PC-3 (cell line): ENCODE measurements at regions not wholly inside any gene's neighbourhood (a gene's known extent, or its start where the extent isn't known, plus 50 kb on each side); places are given as distances from the start of the nearest gene placed in this dataset.

Source experiments
- ATAC-seq: fragments of 200-7000 bp; cut with Tn5 transposase; 2 replicates; pipeline ENCODE4 v1.9.1; 2020; ENCODE audit warnings: mild to moderate bottlenecking, moderate library complexity
- BruUV-seq: library from RNA; stranded (reverse); fragments of 400-500 nt; replicated peaks from 2 replicates; lab custom pipeline; 2021; lab: Mats Ljungman, UMichigan
- CTCF ChIA-PET: fragments of 300-600 bp; sonication (Branson Sonifier 250); formaldehyde crosslinking; loops from one replicate; lab custom pipeline; 2022; ENCODE audit warnings: antibody characterized with exemption; lab: Charles Lee
- POLR2A ChIA-PET: fragments of 300-600 bp; sonication (Branson Sonifier 250); formaldehyde crosslinking; loops from one replicate; lab custom pipeline; 2022; ENCODE audit warnings: antibody characterized with exemption; ENCODE audit not compliant: unreplicated experiment; lab: Charles Lee
- DNase-seq: peaks from one replicate; pipeline ENCODE4 v3.0.0-alpha.2; 2015
- H2AFZ ChIP-seq: fragments of 300-600 bp; sonication (generic); 2 replicates; pipeline ENCODE4 v1.6.0; 2016; ENCODE audit warnings: antibody characterized with exemption, low read length
- H3F3A ChIP-seq: fragments of 300-600 bp; sonication (generic); one replicate; pipeline ENCODE4 v1.6.0; 2017; ENCODE audit warnings: antibody characterized with exemption, low read length, control low read depth, mild to moderate bottlenecking; ENCODE audit not compliant: unreplicated experiment
- H3K27ac ChIP-seq: fragments of 300-600 bp; sonication (generic); 2 replicates; pipeline ENCODE4 v1.5.1; 2016; ENCODE audit warnings: mild to moderate bottlenecking, low read length
- H3K27me3 ChIP-seq: fragments of 300-600 bp; sonication (generic); 2 replicates; pipeline ENCODE4 v1.6.1; 2016; ENCODE audit warnings: low read length, mixed read lengths
- H3K36me3 ChIP-seq: fragments of 300-600 bp; sonication (generic); 2 replicates; pipeline ENCODE4 v1.6.1; 2016; ENCODE audit warnings: low read depth, mixed run types, low read length, mixed read lengths
- H3K4me1 ChIP-seq: fragments of 300-600 bp; sonication (generic); 2 replicates; pipeline ENCODE4 v1.5.1; 2016; ENCODE audit warnings: low read length; ENCODE audit not compliant: insufficient read depth
- H3K4me2 ChIP-seq: fragments of 300-600 bp; sonication (generic); 2 replicates; pipeline ENCODE4 v1.6.0; 2016; ENCODE audit warnings: low read length
- H3K4me3 ChIP-seq: fragments of 300-600 bp; sonication (generic); 2 replicates; pipeline ENCODE4 v1.5.1; 2016; ENCODE audit warnings: mild to moderate bottlenecking, low read length, mixed read lengths
- H3K79me2 ChIP-seq: fragments of 300-600 bp; sonication (generic); 2 replicates; pipeline ENCODE4 v1.6.1; 2017; ENCODE audit warnings: low read length, mixed read lengths
- H3K9ac ChIP-seq: fragments of 300-600 bp; sonication (generic); 2 replicates; pipeline ENCODE4 v1.6.0; 2016; ENCODE audit warnings: mild to moderate bottlenecking, low read length
- H3K9me2 ChIP-seq: fragments of 300-600 bp; sonication (generic); replicated peaks from 2 replicates; pipeline ENCODE4 v1.6.1; 2016; ENCODE audit warnings: mixed run types, low read length, mixed read lengths
- H3K9me3 ChIP-seq: fragments of 300-600 bp; sonication (generic); 2 replicates; pipeline ENCODE4 v1.6.1; 2016; ENCODE audit warnings: low read length, mixed read lengths
- H4K20me1 ChIP-seq: fragments of 300-600 bp; sonication (generic); 2 replicates; pipeline ENCODE4 v1.6.1; 2016; ENCODE audit warnings: low read length, mixed read lengths
- EZH2 ChIP-seq: fragments of 300-600 bp; sonication (generic); IDR thresholded peaks from one replicate; pipeline ENCODE4 v1.6.1; 2017; ENCODE audit warnings: antibody characterized with exemption, mild to moderate bottlenecking, low read length; ENCODE audit not compliant: unreplicated experiment
- EZH2phosphoT487 ChIP-seq: fragments of 300-600 bp; sonication (generic); IDR thresholded peaks from 2 replicates; pipeline ENCODE4 v1.6.1; 2018; ENCODE audit warnings: mild to moderate bottlenecking, antibody characterized with exemption, low read length, borderline replicate concordance
- intact Hi-C: fragments of 100-400 bp; cut with micrococcal nuclease; formaldehyde crosslinking; loops from 2 replicates; pipeline ENCODE4 v1.9.0; 2023
- TF ChIP-seq, protein P1 (sequence below): fragments of 300-600 bp; sonication (generic); conservative IDR thresholded peaks from 2 replicates; pipeline ENCODE4 v1.5.1; 2017; ENCODE audit warnings: antibody characterized with exemption, low read depth, mild to moderate bottlenecking, low read length

DNA sequence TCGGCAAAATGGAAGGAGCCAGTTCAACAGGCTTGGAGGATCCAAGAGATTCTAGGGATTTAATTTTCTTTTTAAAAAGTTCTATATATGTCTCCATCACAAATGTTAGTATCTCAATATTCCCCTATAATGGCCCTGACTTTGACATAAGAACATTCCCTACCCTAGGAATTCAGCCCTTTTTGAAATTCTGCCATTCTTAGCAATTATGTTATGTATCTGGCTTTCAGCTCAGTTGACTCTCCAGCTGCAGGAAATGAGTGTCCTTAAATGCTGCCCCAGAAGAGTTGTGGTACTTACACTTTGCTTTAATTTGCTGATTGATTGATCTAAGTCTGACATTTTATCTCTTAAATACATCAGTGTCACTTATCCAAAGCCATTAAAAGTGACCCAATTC lies 1454.3 kb downstream of the FSTL5 start:
- Histone ChIP-seq H3K9ac (no peak overlapping the region), H3K4me3 (no peak overlapping the region), H4K20me1 (no peaks in the 10 kb centered on the region), H3K27me3 (no peaks in the 10 kb centered on the region), H3K36me3 (no peaks in the 10 kb centered on the region), H3F3A (no peaks in the 10 kb centered on the region), H3K27ac (no peak overlapping the region), H3K4me1 (no peaks in the 10 kb centered on the region), H3K9me3 (no peaks in the 10 kb centered on the region), H3K4me2 (no peak overlapping the region), H3K9me2 (no peaks in the 10 kb centered on the region), H2AFZ (no peak overlapping the region), H3K79me2 (no peaks in the 10 kb centered on the region)
- CTCF ChIA-PET = no interaction called here
- no TSS peak for BruUV-seq
- no peak for DNase-seq
- no peak for ATAC-seq
- POLR2A ChIA-PET = no interaction called here
- TF ChIP-seq, protein P1, sequence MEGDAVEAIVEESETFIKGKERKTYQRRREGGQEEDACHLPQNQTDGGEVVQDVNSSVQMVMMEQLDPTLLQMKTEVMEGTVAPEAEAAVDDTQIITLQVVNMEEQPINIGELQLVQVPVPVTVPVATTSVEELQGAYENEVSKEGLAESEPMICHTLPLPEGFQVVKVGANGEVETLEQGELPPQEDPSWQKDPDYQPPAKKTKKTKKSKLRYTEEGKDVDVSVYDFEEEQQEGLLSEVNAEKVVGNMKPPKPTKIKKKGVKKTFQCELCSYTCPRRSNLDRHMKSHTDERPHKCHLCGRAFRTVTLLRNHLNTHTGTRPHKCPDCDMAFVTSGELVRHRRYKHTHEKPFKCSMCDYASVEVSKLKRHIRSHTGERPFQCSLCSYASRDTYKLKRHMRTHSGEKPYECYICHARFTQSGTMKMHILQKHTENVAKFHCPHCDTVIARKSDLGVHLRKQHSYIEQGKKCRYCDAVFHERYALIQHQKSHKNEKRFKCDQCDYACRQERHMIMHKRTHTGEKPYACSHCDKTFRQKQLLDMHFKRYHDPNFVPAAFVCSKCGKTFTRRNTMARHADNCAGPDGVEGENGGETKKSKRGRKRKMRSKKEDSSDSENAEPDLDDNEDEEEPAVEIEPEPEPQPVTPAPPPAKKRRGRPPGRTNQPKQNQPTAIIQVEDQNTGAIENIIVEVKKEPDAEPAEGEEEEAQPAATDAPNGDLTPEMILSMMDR = no peak
- TF ChIP-seq EZH2 (no peak), EZH2phosphoT487 (no peak)
- intact Hi-C loops = no loop called here

DNA sequence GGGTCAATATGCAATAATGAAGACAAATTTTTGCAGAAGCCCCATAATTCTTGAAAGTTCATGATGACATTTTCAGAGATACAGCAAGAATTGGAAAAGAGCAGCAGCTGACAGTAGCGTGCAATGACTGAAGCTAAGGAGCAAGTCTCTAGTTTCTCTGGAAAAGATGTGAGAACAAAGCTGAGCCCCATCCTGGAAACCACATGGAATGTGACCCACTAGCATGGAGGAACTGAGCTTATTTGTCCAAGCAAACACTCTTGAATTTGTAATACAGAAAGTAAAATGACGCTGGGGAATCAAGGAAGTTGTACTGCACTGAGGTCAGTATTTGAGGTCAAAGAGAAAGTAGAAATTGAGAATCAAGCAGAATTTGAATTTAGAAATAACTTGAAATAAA lies 1447.2 kb downstream of the FSTL5 start:
- H3K9me3 ChIP-seq = no peaks in the 10 kb centered on the region
- H2AFZ ChIP-seq = no peak overlapping the region
- no peaks in the 10 kb centered on the region for H3K79me2 ChIP-seq
- no peaks in the 10 kb centered on the region for H4K20me1 ChIP-seq
- ATAC-seq (no peak), DNase-seq (no peak)
- no peak for TF ChIP-seq EZH2
- no peak for TF ChIP-seq EZH2phosphoT487
- TF ChIP-seq, protein P1 = no peak
- H3K4me2 ChIP-seq = no peak overlapping the region
- intact Hi-C loops = no loop called here
- no peaks in the 10 kb centered on the region for H3K27me3 ChIP-seq
- POLR2A ChIA-PET = no interaction called here
- no peaks in the 10 kb centered on the region for H3F3A ChIP-seq
- no peaks in the 10 kb centered on the region for H3K36me3 ChIP-seq
- H3K9me2 ChIP-seq = no peaks in the 10 kb centered on the region
- H3K4me1 ChIP-seq = no peaks in the 10 kb centered on the region
- CTCF ChIA-PET = no interaction called here
- no peak overlapping the region for H3K27ac ChIP-seq
- no peak overlapping the region for H3K9ac ChIP-seq
- BruUV-seq = no TSS peak
- H3K4me3 ChIP-seq = no peak overlapping the region

DNA sequence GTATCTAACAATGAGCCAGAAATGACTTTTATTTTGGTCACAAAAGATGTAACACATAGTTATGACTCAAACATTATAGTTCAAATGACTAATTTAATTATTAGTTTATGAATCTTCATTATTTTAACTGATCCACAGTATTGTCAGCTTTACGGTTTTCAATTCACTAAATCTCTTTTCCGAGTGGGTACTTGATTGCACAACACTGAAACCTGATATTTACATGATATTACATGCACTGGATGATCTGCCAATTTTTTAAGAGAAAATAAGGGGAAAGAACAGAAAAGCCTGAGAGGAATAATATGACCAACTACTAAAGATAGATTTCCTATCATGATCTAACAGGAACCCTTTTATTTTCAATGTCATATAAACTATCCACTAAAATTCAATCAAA lies 1446.0 kb downstream of the FSTL5 start:
- CTCF ChIA-PET = no interaction called here
- no peak for TF ChIP-seq EZH2phosphoT487
- TF ChIP-seq, protein P1 = no peak
- Histone ChIP-seq H3K36me3 (no peaks in the 10 kb centered on the region), H3K9ac (no peak overlapping the region), H3K9me3 (no peaks in the 10 kb centered on the region), H3K4me3 (no peak overlapping the region), H3K27me3 (no peaks in the 10 kb centered on the region), H2AFZ (no peak overlapping the region), H3K4me1 (no peaks in the 10 kb centered on the region), H3F3A (no peaks in the 10 kb centered on the region), H3K27ac (no peak overlapping the region), H3K4me2 (no peak overlapping the region), H4K20me1 (no peaks in the 10 kb centered on the region), H3K79me2 (no peaks in the 10 kb centered on the region), H3K9me2 (no peaks in the 10 kb centered on the region)
- DNase-seq = no peak
- no TSS peak for BruUV-seq
- POLR2A ChIA-PET = no interaction called here
- intact Hi-C loops = no loop called here
- no peak for ATAC-seq
